Endothelial cell of umbilical vein (primary cell): ENCODE measurements at regions not wholly inside any gene's neighbourhood (a gene's known extent, or its start where the extent isn't known, plus 50 kb on each side); places are given as distances from the start of the nearest gene placed in this dataset.

Source experiments
- CTCF ChIP-seq, 2 donors: IDR thresholded peaks; 1 replicate in 1 of 2; 2 replicates in 1 of 2; pipeline ENCODE4 v1.5.1; 2011; ENCODE audit warnings: low read length in 2 of 2, mild to moderate bottlenecking in 2 of 2, moderate library complexity in 2 of 2, control low read depth in 1 of 2, inconsistent platforms in 1 of 2, low read depth in 1 of 2; ENCODE audit not compliant: insufficient read depth in 1 of 2; ENCODE audit errors: extremely low read depth in 1 of 2
- EZH2 ChIP-seq: IDR thresholded peaks from 2 replicates; pipeline ENCODE4 v1.6.1; 2012; ENCODE audit warnings: borderline replicate concordance, low read depth, mild to moderate bottlenecking, moderate library complexity, low read length, inconsistent platforms; ENCODE audit not compliant: severe bottlenecking
- GATA2 ChIP-seq: IDR thresholded peaks from 2 replicates; pipeline ENCODE4 v1.7.0; 2011; ENCODE audit warnings: low read depth, mild to moderate bottlenecking, moderate library complexity, mixed read lengths, low read length; ENCODE audit not compliant: insufficient read length, insufficient read depth
- JUN ChIP-seq: IDR thresholded peaks from 2 replicates; pipeline ENCODE4 v1.6.1; 2011; ENCODE audit warnings: borderline replicate concordance, low read depth; ENCODE audit not compliant: insufficient read length, insufficient read depth
- POLR2A ChIP-seq: IDR thresholded peaks from 2 replicates; pipeline ENCODE4 v1.6.1; 2012; ENCODE audit warnings: low read depth, mild to moderate bottlenecking, control low read depth, low read length
- POLR2AphosphoS5 ChIP-seq: IDR thresholded peaks from 2 replicates; pipeline ENCODE4 v1.6.1; 2012; ENCODE audit warnings: low read depth, mild to moderate bottlenecking, control low read depth, low read length, moderate library complexity; ENCODE audit not compliant: insufficient read depth

- TF ChIP-seq CTCF (IDR thresholded peaks at IDR 0.05; ENCODE audit: extremely low read depth in 1 of 2, insufficient read depth in 1 of 2, low read depth in 1 of 2, low read length in 2 of 2) (no peak), EZH2 (no peak), POLR2A (no peak), JUN (no peak), GATA2 (no peak), POLR2AphosphoS5 (no peak)
Measured at GRCh38 chr5:9863486-9863885, 233.3 kb upstream of the TAS2R1 start.
